GM23338 (cell line): ENCODE measurements at regions not wholly inside any gene's neighbourhood (a gene's known extent, or its start where the extent isn't known, plus 50 kb on each side); places are given as distances from the start of the nearest gene placed in this dataset.
"Not testable (repeated sequence)": the region's sequence is repeated elsewhere in the genome, so short reads cannot be mapped to it uniquely, and the experiment has no call there.

Experiments used
- ATAC-seq: fragments of 200-7000 bp; cut with Tn5 transposase; 3 replicates; pipeline ENCODE4 v1.9.1; 2020
- DNase-seq: peaks from one replicate; pipeline ENCODE4 v3.0.0-alpha.2; 2015; ENCODE audit warnings: low spot score
- H2AFZ ChIP-seq: fragments of 200-600 bp; sonication (generic); 2 replicates; pipeline ENCODE4 v1.8.0; 2016; ENCODE audit warnings: antibody characterized with exemption, mild to moderate bottlenecking, moderate library complexity
- H3F3A ChIP-seq: fragments of 200-600 bp; sonication (generic); replicated peaks from 2 replicates; pipeline ENCODE4 v1.8.0; 2017; ENCODE audit warnings: antibody characterized with exemption, mixed run types, low read depth
- H3K27ac ChIP-seq: fragments of 200-600 bp; sonication (generic); 2 replicates; pipeline ENCODE4 v1.6.1; 2016; ENCODE audit warnings: low read depth
- H3K27me3 ChIP-seq: fragments of 200-600 bp; sonication (generic); 2 replicates; pipeline ENCODE4 v1.8.0; 2016; ENCODE audit warnings: mild to moderate bottlenecking, mixed run types, moderate library complexity; ENCODE audit not compliant: insufficient read depth
- H3K36me3 ChIP-seq: fragments of 200-600 bp; sonication (generic); 2 replicates; pipeline ENCODE4 v1.8.0; 2016; ENCODE audit warnings: mild to moderate bottlenecking; ENCODE audit not compliant: insufficient read depth
- H3K4me1 ChIP-seq: fragments of 200-600 bp; sonication (generic); 2 replicates; pipeline ENCODE4 v1.8.0; 2016; ENCODE audit warnings: mild to moderate bottlenecking, moderate library complexity; ENCODE audit not compliant: insufficient read depth
- H3K4me2 ChIP-seq: fragments of 200-600 bp; sonication (generic); 2 replicates; pipeline ENCODE4 v1.7.1; 2017; ENCODE audit warnings: mixed run types
- H3K4me3 ChIP-seq: fragments of 200-600 bp; sonication (generic); 2 replicates; pipeline ENCODE4 v1.6.1; 2016; ENCODE audit warnings: mixed run types
- H3K79me2 ChIP-seq: fragments of 200-600 bp; sonication (generic); replicated peaks from 2 replicates; pipeline ENCODE4 v1.8.0; 2017; ENCODE audit warnings: mild to moderate bottlenecking; ENCODE audit not compliant: insufficient read depth
- H3K9me2 ChIP-seq: fragments of 200-600 bp; sonication (generic); 2 replicates; pipeline ENCODE4 v1.8.0; 2017; ENCODE audit not compliant: insufficient read depth
- H4K20me1 ChIP-seq: fragments of 200-600 bp; sonication (generic); replicated peaks from 2 replicates; pipeline ENCODE4 v1.8.0; 2017; ENCODE audit warnings: mild to moderate bottlenecking; ENCODE audit not compliant: insufficient read depth
- H3K27ac Mint-ChIP-seq: 2 replicates; pipeline ENCODE4 v1.8.0; 2020; ENCODE audit warnings: inconsistent platforms, mild to moderate bottlenecking, moderate library complexity, mixed read lengths
- H3K27me3 Mint-ChIP-seq: 3 replicates; pipeline ENCODE4 v1.8.0; 2022; ENCODE audit warnings: low read depth, mild to moderate bottlenecking, moderate library complexity, mixed read lengths, inconsistent platforms; ENCODE audit not compliant: insufficient read depth, poor library complexity
- H3K36me3 Mint-ChIP-seq: 3 replicates; pipeline ENCODE4 v1.8.0; 2021; ENCODE audit warnings: low read depth, mild to moderate bottlenecking, inconsistent platforms, moderate library complexity, mixed read lengths
- H3K4me1 Mint-ChIP-seq: 3 replicates; pipeline ENCODE4 v1.8.0; 2020; ENCODE audit warnings: mild to moderate bottlenecking, inconsistent platforms, mixed read lengths
- H3K4me3 Mint-ChIP-seq: 3 replicates; pipeline ENCODE4 v1.8.0; 2021; ENCODE audit warnings: moderate library complexity, mild to moderate bottlenecking, inconsistent platforms, mixed read lengths
- H3K9me3 Mint-ChIP-seq: 3 replicates; pipeline ENCODE4 v1.8.0; 2020; ENCODE audit warnings: moderate library complexity, mild to moderate bottlenecking, inconsistent platforms, mixed read lengths
- CREB1 ChIP-seq: fragments of 250-450 bp; sonication (Bioruptor Pico); IDR thresholded peaks from 2 replicates; pipeline ENCODE4 v1.5.0; 2020; ENCODE audit warnings: low read depth, mild to moderate bottlenecking, moderate library complexity
- EZH2 ChIP-seq: fragments of 200-600 bp; sonication (generic); IDR thresholded peaks from one replicate; pipeline ENCODE4 v1.8.0; 2017; ENCODE audit warnings: antibody characterized with exemption, mild to moderate bottlenecking, low read depth; ENCODE audit not compliant: unreplicated experiment
- EZH2phosphoT487 ChIP-seq: fragments of 200-600 bp; sonication (generic); IDR thresholded peaks from one replicate; pipeline ENCODE4 v1.8.1; 2018; ENCODE audit warnings: antibody characterized with exemption; ENCODE audit not compliant: unreplicated experiment
- JUNB ChIP-seq: IDR thresholded peaks from one replicate; pipeline ENCODE4 v1.6.1; 2016; ENCODE audit warnings: antibody characterized with exemption; ENCODE audit not compliant: unreplicated experiment
- NANOG ChIP-seq: IDR thresholded peaks from 2 replicates; pipeline ENCODE4 v1.6.1; 2016; ENCODE audit warnings: antibody characterized with exemption, borderline replicate concordance
- POLR2AphosphoS5 ChIP-seq: IDR thresholded peaks from 2 replicates; pipeline ENCODE4 v1.6.1; 2016; ENCODE audit warnings: antibody characterized with exemption, low read depth
- REST ChIP-seq: IDR thresholded peaks from one replicate; pipeline ENCODE4 v1.6.1; 2018; ENCODE audit warnings: antibody characterized with exemption; ENCODE audit not compliant: unreplicated experiment
- STAT1 ChIP-seq: IDR thresholded peaks from one replicate; pipeline ENCODE4 v1.6.1; 2016; ENCODE audit warnings: antibody characterized with exemption; ENCODE audit not compliant: unreplicated experiment
- ZNF114 ChIP-seq: fragments of 250-450 bp; sonication (Bioruptor Pico); IDR thresholded peaks from 2 replicates; pipeline ENCODE4 v1.5.0; 2020; ENCODE audit warnings: mild to moderate bottlenecking, moderate library complexity
- ZNF331 ChIP-seq: fragments of 250-450 bp; sonication (Bioruptor Pico); IDR thresholded peaks from 2 replicates; pipeline ENCODE4 v1.5.0; 2020; ENCODE audit warnings: low read depth, mild to moderate bottlenecking, moderate library complexity
- ZNF462 ChIP-seq: fragments of 250-450 bp; sonication (Bioruptor Pico); IDR thresholded peaks from 2 replicates; pipeline ENCODE4 v1.5.0; 2020; ENCODE audit warnings: mild to moderate bottlenecking, moderate library complexity

GRCh38 chr7:101679653-101680173, 50.6 kb upstream of the MYL10 start:
- H3K4me3 Mint-ChIP-seq, H3K27me3 ChIP-seq, H3K4me3 ChIP-seq, ATAC-seq, H3K79me2 ChIP-seq, H3K27ac ChIP-seq, H3K9me2 ChIP-seq, H3K27me3 Mint-ChIP-seq, H3K36me3 Mint-ChIP-seq, H4K20me1 ChIP-seq, H3K27ac Mint-ChIP-seq, H3K36me3 ChIP-seq, DNase-seq, H3F3A ChIP-seq, H2AFZ ChIP-seq, H3K9me3 Mint-ChIP-seq, H3K4me2 ChIP-seq: not testable (repeated sequence)
- peaks cover 11% of the 10 kb centered on the region for H3K4me1 ChIP-seq
- peaks cover 14% of the 10 kb centered on the region for H3K4me1 Mint-ChIP-seq

GRCh38 chr7:101680406-101681145, 51.5 kb upstream of the MYL10 start:
- Histone ChIP-seq H3K36me3 (no peaks in the 10 kb centered on the region), H3K27me3 (no peaks in the 10 kb centered on the region), H3K4me1 (peaks cover 11% of the 10 kb centered on the region), H4K20me1 (no peaks in the 10 kb centered on the region), H3K4me2 (no peak overlapping the region), H3K9me2 (no peaks in the 10 kb centered on the region), H3K79me2 (no peaks in the 10 kb centered on the region), H3F3A (no peaks in the 10 kb centered on the region), H2AFZ (no peak overlapping the region), H3K4me3 (no peak overlapping the region), H3K27ac (no peak overlapping the region)
- no peaks in the 10 kb centered on the region for H3K36me3 Mint-ChIP-seq
- peaks cover 14% of the 10 kb centered on the region for H3K4me1 Mint-ChIP-seq
- peaks cover 6% of the 10 kb centered on the region for H3K27me3 Mint-ChIP-seq
- ATAC-seq = no peak
- H3K27ac Mint-ChIP-seq = no peak overlapping the region
- no peak overlapping the region for H3K4me3 Mint-ChIP-seq
- DNase-seq = no peak
- no peaks in the 10 kb centered on the region for H3K9me3 Mint-ChIP-seq
- no peak for TF ChIP-seq EZH2
- TF ChIP-seq CREB1 (CRISPR knock-in tag) = no peak
- no peak for TF ChIP-seq EZH2phosphoT487
- no peak for TF ChIP-seq STAT1
- no peak for TF ChIP-seq ZNF331 (CRISPR knock-in tag)
- TF ChIP-seq ZNF114 (CRISPR knock-in tag) = no peak
- TF ChIP-seq POLR2AphosphoS5 = no peak
- TF ChIP-seq JUNB = no peak
- no peak for TF ChIP-seq NANOG
- no peak for TF ChIP-seq REST
- TF ChIP-seq ZNF462 (CRISPR knock-in tag) = no peak
